ES-I3 (cell line): ENCODE measurements at regions not wholly inside any gene's neighbourhood (a gene's known extent, or its start where the extent isn't known, plus 50 kb on each side); places are given as distances from the start of the nearest gene placed in this dataset.

Experiments used
- H3K36me3 ChIP-seq: 2 replicates; pipeline ENCODE4 v1.6.1; 2013; ENCODE audit warnings: mild to moderate bottlenecking, low read length, control low read depth, moderate library complexity; ENCODE audit not compliant: insufficient read depth
- H3K4me1 ChIP-seq: 2 replicates; pipeline ENCODE4 v1.6.1; 2013; ENCODE audit warnings: mild to moderate bottlenecking, control low read depth, low read length; ENCODE audit not compliant: insufficient read depth
- H3K9ac ChIP-seq: 2 replicates; pipeline ENCODE4 v1.6.1; 2013; ENCODE audit warnings: low read depth, mild to moderate bottlenecking, low read length, moderate library complexity
- H3K9me3 ChIP-seq: 2 replicates; pipeline ENCODE4 v1.6.1; 2013; ENCODE audit warnings: mild to moderate bottlenecking, low read length, moderate library complexity; ENCODE audit not compliant: control insufficient read depth, insufficient read depth

- Histone ChIP-seq H3K4me1 (no peaks in the 10 kb centered on the region), H3K36me3 (no peaks in the 10 kb centered on the region), H3K9me3 (no peaks in the 10 kb centered on the region), H3K9ac (no peak overlapping the region)
These were observed 104.2 kb upstream of the ADAMTS5 start for GRCh38 chr21:27070861-27071670.

GRCh38 chr21:27068811-27069210, 101.9 kb upstream of the ADAMTS5 start:
- no peaks in the 10 kb centered on the region for H3K36me3 ChIP-seq
- H3K4me1 ChIP-seq = no peaks in the 10 kb centered on the region
- no peaks in the 10 kb centered on the region for H3K9me3 ChIP-seq
- H3K9ac ChIP-seq = no peak overlapping the region

- H3K9ac ChIP-seq = no peak overlapping the region
- H3K36me3 ChIP-seq = no peaks in the 10 kb centered on the region
- no peaks in the 10 kb centered on the region for H3K4me1 ChIP-seq
- no peaks in the 10 kb centered on the region for H3K9me3 ChIP-seq
These were observed 100.3 kb upstream of the ADAMTS5 start for GRCh38 chr21:27067226-27067625.

- Histone ChIP-seq H3K4me1 (no peaks in the 10 kb centered on the region), H3K9ac (no peak overlapping the region), H3K9me3 (no peaks in the 10 kb centered on the region), H3K36me3 (no peaks in the 10 kb centered on the region)
These were observed 95.6 kb upstream of the ADAMTS5 start for GRCh38 chr21:27062443-27062842.

- H3K9ac ChIP-seq = no peak overlapping the region
- H3K4me1 ChIP-seq = no peaks in the 10 kb centered on the region
- no peaks in the 10 kb centered on the region for H3K9me3 ChIP-seq
- no peaks in the 10 kb centered on the region for H3K36me3 ChIP-seq
These were observed 94.9 kb upstream of the ADAMTS5 start for GRCh38 chr21:27061770-27062169.

- no peaks in the 10 kb centered on the region for H3K9me3 ChIP-seq
- H3K36me3 ChIP-seq = no peaks in the 10 kb centered on the region
- no peak overlapping the region for H3K9ac ChIP-seq
- no peaks in the 10 kb centered on the region for H3K4me1 ChIP-seq
These were observed 93.3 kb upstream of the ADAMTS5 start for GRCh38 chr21:27060190-27060589.

- no peaks in the 10 kb centered on the region for H3K4me1 ChIP-seq
- H3K9ac ChIP-seq = no peak overlapping the region
- H3K9me3 ChIP-seq = peaks cover 3% of the 10 kb centered on the region; the same call in 1 of the 2 replicates
- H3K36me3 ChIP-seq = no peaks in the 10 kb centered on the region
These were observed 92.1 kb upstream of the ADAMTS5 start for GRCh38 chr21:27058673-27059605.

GRCh38 chr21:27057997-27058396, 91.1 kb upstream of the ADAMTS5 start:
- Histone ChIP-seq H3K9me3 (peaks cover 3% of the 10 kb centered on the region; the same call in 1 of the 2 replicates), H3K36me3 (no peaks in the 10 kb centered on the region), H3K9ac (no peak overlapping the region), H3K4me1 (no peaks in the 10 kb centered on the region)

GRCh38 chr21:27047658-27048314, 80.9 kb upstream of the ADAMTS5 start:
- no peaks in the 10 kb centered on the region for H3K4me1 ChIP-seq
- H3K9me3 ChIP-seq = no peaks in the 10 kb centered on the region
- no peak overlapping the region for H3K9ac ChIP-seq
- no peaks in the 10 kb centered on the region for H3K36me3 ChIP-seq

GRCh38 chr21:27047283-27047657, 80.4 kb upstream of the ADAMTS5 start:
- Histone ChIP-seq H3K4me1 (no peaks in the 10 kb centered on the region), H3K36me3 (no peaks in the 10 kb centered on the region), H3K9me3 (no peaks in the 10 kb centered on the region), H3K9ac (no peak overlapping the region)

GRCh38 chr21:27045281-27045985, 78.5 kb upstream of the ADAMTS5 start:
- H3K9ac ChIP-seq = no peak overlapping the region
- H3K9me3 ChIP-seq = no peaks in the 10 kb centered on the region
- peaks cover 5% of the 10 kb centered on the region; the same call in 1 of the 2 replicates for H3K4me1 ChIP-seq
- H3K36me3 ChIP-seq = no peaks in the 10 kb centered on the region

GRCh38 chr21:27043377-27043776, 76.5 kb upstream of the ADAMTS5 start:
- Histone ChIP-seq H3K9ac (no peak overlapping the region), H3K36me3 (no peaks in the 10 kb centered on the region), H3K4me1 (peaks cover 5% of the 10 kb centered on the region; the same call in 1 of the 2 replicates), H3K9me3 (no peaks in the 10 kb centered on the region)

- no peaks in the 10 kb centered on the region for H3K9me3 ChIP-seq
- peaks cover 5% of the 10 kb centered on the region; the same call in 1 of the 2 replicates for H3K4me1 ChIP-seq
- no peak overlapping the region for H3K9ac ChIP-seq
- H3K36me3 ChIP-seq = no peaks in the 10 kb centered on the region
These were observed 74.0 kb upstream of the ADAMTS5 start for GRCh38 chr21:27040738-27041469.
